ENCODE measurements at regions not wholly inside any gene's neighbourhood (a gene's known extent, or its start where the extent isn't known, plus 50 kb on each side); places are given as distances from the start of the nearest gene placed in this dataset.

- no peak for DNase-seq (ENCODE audit: low read depth, low spot score)
Observed at GRCh38 chr9:82320566-82320965, 332.0 kb downstream of the SPATA31D1 start.

GRCh38 chr9:82325907-82326306 is 337.3 kb downstream of the SPATA31D1 start:
- no peak for DNase-seq (ENCODE audit: low read depth, low spot score)

GRCh38 chr9:82327641-82328040 is 339.1 kb downstream of the SPATA31D1 start:
- DNase-seq (ENCODE audit: low read depth, low spot score): no peak

GRCh38 chr9:82331079-82331478 is 342.5 kb downstream of the SPATA31D1 start:
- DNase-seq (ENCODE audit: low read depth, low spot score): no peak

GRCh38 chr9:82332018-82332773 is 343.6 kb downstream of the SPATA31D1 start:
- no peak for DNase-seq (ENCODE audit: low read depth, low spot score)

- no peak for DNase-seq (ENCODE audit: low read depth, low spot score)
Observed at GRCh38 chr9:82332774-82333152, 344.2 kb downstream of the SPATA31D1 start.

- DNase-seq (ENCODE audit: low read depth, low spot score): no peak
Observed at GRCh38 chr9:82333671-82334070, 345.1 kb downstream of the SPATA31D1 start.

GRCh38 chr9:82334286-82334685 is 345.7 kb downstream of the SPATA31D1 start:
- DNase-seq (ENCODE audit: low read depth, low spot score): no peak

GRCh38 chr9:82337351-82337750 is 348.8 kb downstream of the SPATA31D1 start:
- no peak for DNase-seq (ENCODE audit: low read depth, low spot score)

GRCh38 chr9:82342046-82342445 is 353.5 kb downstream of the SPATA31D1 start:
- no peak for DNase-seq (ENCODE audit: low read depth, low spot score)

- no peak for DNase-seq (ENCODE audit: low read depth, low spot score)
Observed at GRCh38 chr9:82346040-82346439, 357.5 kb downstream of the SPATA31D1 start.

GRCh38 chr9:82353631-82354278 is 365.2 kb downstream of the SPATA31D1 start:
- DNase-seq (ENCODE audit: low read depth, low spot score): no peak

- peak; percentile 21 for DNase-seq (ENCODE audit: low read depth, low spot score)
Observed at GRCh38 chr9:82354279-82354659, 365.7 kb downstream of the SPATA31D1 start.

- no peak for DNase-seq (ENCODE audit: low read depth, low spot score)
Observed at GRCh38 chr9:82356131-82356530, 367.6 kb downstream of the SPATA31D1 start.

- DNase-seq (ENCODE audit: low read depth, low spot score): no peak
Observed at GRCh38 chr9:82356871-82357270, 368.3 kb downstream of the SPATA31D1 start.

GRCh38 chr9:82363198-82363597 is 374.6 kb downstream of the SPATA31D1 start:
- DNase-seq (ENCODE audit: low read depth, low spot score): no peak

GRCh38 chr9:82363682-82364081 is 375.1 kb downstream of the SPATA31D1 start:
- no peak for DNase-seq (ENCODE audit: low read depth, low spot score)

GRCh38 chr9:82367016-82367415 is 378.4 kb downstream of the SPATA31D1 start:
- DNase-seq (ENCODE audit: low read depth, low spot score): no peak

- no peak for DNase-seq (ENCODE audit: low read depth, low spot score)
Observed at GRCh38 chr9:82367929-82368328, 379.4 kb downstream of the SPATA31D1 start.

GRCh38 chr9:82369251-82369945 is 380.8 kb downstream of the SPATA31D1 start:
- no peak for DNase-seq (ENCODE audit: low read depth, low spot score)

GRCh38 chr9:82375041-82375440 is 386.5 kb downstream of the SPATA31D1 start:
- no peak for DNase-seq (ENCODE audit: low read depth, low spot score)

- DNase-seq (ENCODE audit: low read depth, low spot score): no peak
Observed at GRCh38 chr9:82376677-82377232, 388.2 kb downstream of the SPATA31D1 start.

Measured in brain pericyte (primary cell).